Right lobe of liver (tissue), 4 donors: ENCODE measurements at regions not wholly inside any gene's neighbourhood (a gene's known extent, or its start where the extent isn't known, plus 50 kb on each side); places are given as distances from the start of the nearest gene placed in this dataset.

Experiments
- POLR2A ChIP-seq: fragments of 450-650 bp; IDR thresholded peaks from one replicate; pipeline ENCODE4 v1.6.1; 2017; ENCODE audit warnings: antibody characterized with exemption, mild to moderate bottlenecking
- TF ChIP-seq, protein P1 (sequence below), 4 donors: fragments of 200-600 bp in 3 of 4; fragments of 450-650 bp in 1 of 4; IDR thresholded peaks; one replicate each; pipeline versions ENCODE4 v1.5.1 to v1.8.0; 2016 to 2022; ENCODE audit warnings: antibody characterized with exemption in 4 of 4, mild to moderate bottlenecking in 2 of 4
- donor health status: DM: no; HTN: no; CAD: no.
- donor health status: DM: no; HTN: no; CAD: no.
- donor health status: DM: no; HTN: yes; CAD: no.

DNA sequence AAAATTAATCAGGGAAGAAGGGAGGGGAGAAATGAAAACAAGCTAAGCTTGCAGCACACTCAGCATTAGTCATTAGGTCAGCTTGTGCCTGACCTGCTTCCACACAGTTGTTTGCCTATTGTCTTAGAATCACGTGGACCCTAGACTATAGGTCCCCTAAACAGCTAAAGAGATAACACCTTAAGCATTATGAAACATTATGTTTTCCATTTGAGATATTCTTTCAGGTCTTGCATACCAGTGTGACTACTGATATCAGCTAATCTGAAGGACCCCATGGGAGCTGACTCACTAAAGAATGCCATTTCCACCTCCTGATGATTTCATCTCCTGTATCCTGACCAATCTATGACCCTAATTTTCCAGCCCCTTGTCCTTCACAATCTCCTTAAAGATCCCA is 154.1 kb upstream of the FUT8 start:
- TF ChIP-seq, protein P1, sequence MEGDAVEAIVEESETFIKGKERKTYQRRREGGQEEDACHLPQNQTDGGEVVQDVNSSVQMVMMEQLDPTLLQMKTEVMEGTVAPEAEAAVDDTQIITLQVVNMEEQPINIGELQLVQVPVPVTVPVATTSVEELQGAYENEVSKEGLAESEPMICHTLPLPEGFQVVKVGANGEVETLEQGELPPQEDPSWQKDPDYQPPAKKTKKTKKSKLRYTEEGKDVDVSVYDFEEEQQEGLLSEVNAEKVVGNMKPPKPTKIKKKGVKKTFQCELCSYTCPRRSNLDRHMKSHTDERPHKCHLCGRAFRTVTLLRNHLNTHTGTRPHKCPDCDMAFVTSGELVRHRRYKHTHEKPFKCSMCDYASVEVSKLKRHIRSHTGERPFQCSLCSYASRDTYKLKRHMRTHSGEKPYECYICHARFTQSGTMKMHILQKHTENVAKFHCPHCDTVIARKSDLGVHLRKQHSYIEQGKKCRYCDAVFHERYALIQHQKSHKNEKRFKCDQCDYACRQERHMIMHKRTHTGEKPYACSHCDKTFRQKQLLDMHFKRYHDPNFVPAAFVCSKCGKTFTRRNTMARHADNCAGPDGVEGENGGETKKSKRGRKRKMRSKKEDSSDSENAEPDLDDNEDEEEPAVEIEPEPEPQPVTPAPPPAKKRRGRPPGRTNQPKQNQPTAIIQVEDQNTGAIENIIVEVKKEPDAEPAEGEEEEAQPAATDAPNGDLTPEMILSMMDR (IDR thresholded peaks at IDR 0.05) = no peak
- TF ChIP-seq POLR2A = no peak
